ENCODE measurements at regions not wholly inside any gene's neighbourhood (a gene's known extent, or its start where the extent isn't known, plus 50 kb on each side); places are given as distances from the start of the nearest gene placed in this dataset.

DNA sequence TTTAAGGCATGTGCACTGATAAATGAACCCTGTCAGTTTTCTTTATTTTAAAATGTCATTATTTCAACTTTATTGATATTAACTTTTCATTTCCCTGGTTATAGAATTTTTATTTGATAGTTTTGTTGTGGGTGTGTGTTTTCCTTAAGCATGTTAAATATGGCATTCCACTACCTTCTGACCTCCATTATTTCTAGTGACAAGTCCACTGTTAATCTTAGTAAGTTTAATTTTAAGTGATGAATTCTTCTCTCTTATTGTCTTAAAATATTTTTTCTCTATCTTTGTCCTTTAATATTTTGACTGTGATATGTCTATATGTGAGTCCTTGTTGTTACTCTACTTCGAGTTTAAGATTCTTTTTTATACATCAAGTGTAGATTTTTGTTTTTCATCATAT, 685.7 kb downstream of the GALR1 start:
- Histone ChIP-seq H3K4me3 (ENCODE audit: low read length) (no peak overlapping the region), H3K9ac (ENCODE audit: low read length) (no peak overlapping the region), H3K27me3 (ENCODE audit: low read depth, low read length) (no peaks in the 10 kb centered on the region), H3K79me2 (ENCODE audit: low read length) (no peaks in the 10 kb centered on the region), H3K4me1 (ENCODE audit: low read length) (no peaks in the 10 kb centered on the region), H2AFZ (ENCODE audit: low read depth, low read length) (no peak overlapping the region), H4K20me1 (ENCODE audit: insufficient read depth, low read length) (no peaks in the 10 kb centered on the region), H3K4me2 (ENCODE audit: low read length) (no peak overlapping the region), H3K36me3 (replicated peaks; ENCODE audit: low read depth, low read length) (no peaks in the 10 kb centered on the region), H3K9me3 (ENCODE audit: insufficient read depth, low read length) (no peaks in the 10 kb centered on the region), H3K27ac (ENCODE audit: low read length) (no peak overlapping the region)
- TF ChIP-seq, protein P1, sequence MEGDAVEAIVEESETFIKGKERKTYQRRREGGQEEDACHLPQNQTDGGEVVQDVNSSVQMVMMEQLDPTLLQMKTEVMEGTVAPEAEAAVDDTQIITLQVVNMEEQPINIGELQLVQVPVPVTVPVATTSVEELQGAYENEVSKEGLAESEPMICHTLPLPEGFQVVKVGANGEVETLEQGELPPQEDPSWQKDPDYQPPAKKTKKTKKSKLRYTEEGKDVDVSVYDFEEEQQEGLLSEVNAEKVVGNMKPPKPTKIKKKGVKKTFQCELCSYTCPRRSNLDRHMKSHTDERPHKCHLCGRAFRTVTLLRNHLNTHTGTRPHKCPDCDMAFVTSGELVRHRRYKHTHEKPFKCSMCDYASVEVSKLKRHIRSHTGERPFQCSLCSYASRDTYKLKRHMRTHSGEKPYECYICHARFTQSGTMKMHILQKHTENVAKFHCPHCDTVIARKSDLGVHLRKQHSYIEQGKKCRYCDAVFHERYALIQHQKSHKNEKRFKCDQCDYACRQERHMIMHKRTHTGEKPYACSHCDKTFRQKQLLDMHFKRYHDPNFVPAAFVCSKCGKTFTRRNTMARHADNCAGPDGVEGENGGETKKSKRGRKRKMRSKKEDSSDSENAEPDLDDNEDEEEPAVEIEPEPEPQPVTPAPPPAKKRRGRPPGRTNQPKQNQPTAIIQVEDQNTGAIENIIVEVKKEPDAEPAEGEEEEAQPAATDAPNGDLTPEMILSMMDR (IDR thresholded peaks at IDR 0.05; ENCODE audit: low read depth, low read length): no peak

DNA sequence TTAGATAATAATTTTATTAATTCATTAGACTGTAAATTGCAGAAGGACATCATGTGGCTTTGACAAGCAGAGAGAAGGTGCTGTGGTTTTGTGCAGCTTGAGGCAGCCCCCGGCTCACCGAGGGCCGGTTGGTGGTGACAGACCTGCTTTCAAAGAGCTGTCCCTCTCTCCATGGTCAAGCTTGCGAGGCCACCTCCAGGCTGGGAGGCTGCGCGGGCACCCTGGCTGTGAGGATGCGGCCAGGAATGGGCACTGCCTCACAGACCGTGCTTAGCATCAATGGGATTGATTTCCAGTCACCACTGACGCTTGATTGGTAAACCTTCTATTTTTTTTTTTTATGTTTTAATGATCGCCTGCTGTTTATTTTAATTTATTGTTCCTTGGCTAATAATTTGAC, 690.9 kb downstream of the GALR1 start:
- H3K79me2 ChIP-seq (ENCODE audit: low read length): no peaks in the 10 kb centered on the region
- H3K4me2 ChIP-seq (ENCODE audit: low read length): no peak overlapping the region

GRCh38 chr18:77944533-77944932, 694.9 kb downstream of the GALR1 start:
- Histone ChIP-seq H3K4me3 (ENCODE audit: low read length) (no peak overlapping the region), H3K79me2 (ENCODE audit: low read length) (no peaks in the 10 kb centered on the region), H3K36me3 (replicated peaks; ENCODE audit: low read depth, low read length) (no peaks in the 10 kb centered on the region), H3K9me3 (ENCODE audit: insufficient read depth, low read length) (no peaks in the 10 kb centered on the region), H4K20me1 (ENCODE audit: insufficient read depth, low read length) (peaks cover 3% of the 10 kb centered on the region; the same call in 1 of the 2 replicates), H3K4me2 (ENCODE audit: low read length) (no peak overlapping the region), H2AFZ (ENCODE audit: low read depth, low read length) (no peak overlapping the region), H3K9ac (ENCODE audit: low read length) (no peak overlapping the region), H3K27ac (ENCODE audit: low read length) (no peak overlapping the region), H3K27me3 (ENCODE audit: low read depth, low read length) (no peaks in the 10 kb centered on the region), H3K4me1 (ENCODE audit: low read length) (no peaks in the 10 kb centered on the region)
- no peak for TF ChIP-seq EZH2phosphoT487 (IDR thresholded peaks at IDR 0.05; ENCODE audit: low read depth)
- TF ChIP-seq, protein P1 (IDR thresholded peaks at IDR 0.05; ENCODE audit: low read depth, low read length): no peak

More for the DNA sequence above, 690.9 kb downstream of the GALR1 start:
- Histone ChIP-seq H3K9ac (ENCODE audit: low read length) (no peak overlapping the region), H3K27ac (ENCODE audit: low read length) (no peak overlapping the region), H3K36me3 (replicated peaks; ENCODE audit: low read depth, low read length) (no peaks in the 10 kb centered on the region), H3K27me3 (ENCODE audit: low read depth, low read length) (no peaks in the 10 kb centered on the region), H3K4me3 (ENCODE audit: low read length) (no peak overlapping the region), H3K4me1 (ENCODE audit: low read length) (no peaks in the 10 kb centered on the region), H2AFZ (ENCODE audit: low read depth, low read length) (no peak overlapping the region), H3K9me3 (ENCODE audit: insufficient read depth, low read length) (no peaks in the 10 kb centered on the region), H4K20me1 (ENCODE audit: insufficient read depth, low read length) (no peaks in the 10 kb centered on the region)
- no peak for TF ChIP-seq EZH2phosphoT487 (IDR thresholded peaks at IDR 0.05; ENCODE audit: low read depth)
- TF ChIP-seq, protein P1 (IDR thresholded peaks at IDR 0.05; ENCODE audit: low read depth, low read length): no peak

- H3K4me2 ChIP-seq (ENCODE audit: low read length): no peak overlapping the region
- no peaks in the 10 kb centered on the region for H3K27me3 ChIP-seq (ENCODE audit: low read depth, low read length)
- H3K9ac ChIP-seq (ENCODE audit: low read length): no peak overlapping the region
- TF ChIP-seq, protein P1 (IDR thresholded peaks at IDR 0.05; ENCODE audit: low read depth, low read length): no peak
- no peak for TF ChIP-seq EZH2phosphoT487 (IDR thresholded peaks at IDR 0.05; ENCODE audit: low read depth)
- H3K79me2 ChIP-seq (ENCODE audit: low read length): no peaks in the 10 kb centered on the region
- H2AFZ ChIP-seq (ENCODE audit: low read depth, low read length): no peak overlapping the region
- H3K4me3 ChIP-seq (ENCODE audit: low read length): no peak overlapping the region
- H4K20me1 ChIP-seq (ENCODE audit: insufficient read depth, low read length): peaks cover 4% of the 10 kb centered on the region; the same call in 1 of the 2 replicates
- no peaks in the 10 kb centered on the region for H3K36me3 ChIP-seq (replicated peaks; ENCODE audit: low read depth, low read length)
- no peaks in the 10 kb centered on the region for H3K9me3 ChIP-seq (ENCODE audit: insufficient read depth, low read length)
- no peaks in the 10 kb centered on the region for H3K4me1 ChIP-seq (ENCODE audit: low read length)
- no peak overlapping the region for H3K27ac ChIP-seq (ENCODE audit: low read length)
Observed at GRCh38 chr18:77948567-77948966, 698.9 kb downstream of the GALR1 start.
